ENCODE measurements at regions not wholly inside any gene's neighbourhood (a gene's known extent, or its start where the extent isn't known, plus 50 kb on each side); places are given as distances from the start of the nearest gene placed in this dataset.

- Histone ChIP-seq H3K4me3 (ENCODE audit: low read length) (no peak overlapping the region), H3K27me3 (ENCODE audit: low read length) (no peaks in the 10 kb centered on the region), H3K9me3 (ENCODE audit: low read length) (no peaks in the 10 kb centered on the region), H3K36me3 (ENCODE audit: insufficient read depth, low read length) (no peaks in the 10 kb centered on the region), H3K9ac (ENCODE audit: low read length) (no peak overlapping the region), H4K20me1 (ENCODE audit: insufficient read depth, low read depth, low read length) (no peaks in the 10 kb centered on the region), H3K4me1 (ENCODE audit: low read length) (peaks cover 18% of the 10 kb centered on the region), H3K9me2 (replicated peaks; ENCODE audit: insufficient read depth, low read length) (no peaks in the 10 kb centered on the region), H3K79me2 (ENCODE audit: low read length) (no peaks in the 10 kb centered on the region), H3K4me2 (ENCODE audit: low read depth, low read length, poor library complexity, severe bottlenecking) (peak overlapping the region; percentile 12), H2AFZ (ENCODE audit: low read length) (no peak overlapping the region), H3K27ac (ENCODE audit: low read length) (no peak overlapping the region)
- DNase-seq = peak; percentile 48
These were observed 113.8 kb upstream of the ARMC2 start for GRCh38 chr6:108734271-108734922.

- Histone ChIP-seq H3K27me3 (ENCODE audit: low read length) (no peaks in the 10 kb centered on the region), H3K4me1 (ENCODE audit: low read length) (peaks cover 18% of the 10 kb centered on the region), H3K9ac (ENCODE audit: low read length) (no peak overlapping the region), H3K4me3 (ENCODE audit: low read length) (no peak overlapping the region), H3K36me3 (ENCODE audit: insufficient read depth, low read length) (no peaks in the 10 kb centered on the region), H2AFZ (ENCODE audit: low read length) (no peak overlapping the region), H3K79me2 (ENCODE audit: low read length) (no peaks in the 10 kb centered on the region), H4K20me1 (ENCODE audit: insufficient read depth, low read depth, low read length) (no peaks in the 10 kb centered on the region), H3K27ac (ENCODE audit: low read length) (no peak overlapping the region), H3K4me2 (ENCODE audit: low read depth, low read length, poor library complexity, severe bottlenecking) (no peak overlapping the region), H3K9me3 (ENCODE audit: low read length) (no peaks in the 10 kb centered on the region), H3K9me2 (replicated peaks; ENCODE audit: insufficient read depth, low read length) (no peaks in the 10 kb centered on the region)
- no peak for DNase-seq
These were observed 112.8 kb upstream of the ARMC2 start for GRCh38 chr6:108735310-108736001.

GRCh38 chr6:108736002-108736361, 112.2 kb upstream of the ARMC2 start:
- Histone ChIP-seq H3K4me3 (ENCODE audit: low read length) (no peak overlapping the region), H2AFZ (ENCODE audit: low read length) (no peak overlapping the region), H4K20me1 (ENCODE audit: insufficient read depth, low read depth, low read length) (no peaks in the 10 kb centered on the region), H3K4me1 (ENCODE audit: low read length) (peaks cover 18% of the 10 kb centered on the region), H3K9me2 (replicated peaks; ENCODE audit: insufficient read depth, low read length) (no peaks in the 10 kb centered on the region), H3K27ac (ENCODE audit: low read length) (no peak overlapping the region), H3K9ac (ENCODE audit: low read length) (no peak overlapping the region), H3K79me2 (ENCODE audit: low read length) (no peaks in the 10 kb centered on the region), H3K27me3 (ENCODE audit: low read length) (no peaks in the 10 kb centered on the region), H3K36me3 (ENCODE audit: insufficient read depth, low read length) (no peaks in the 10 kb centered on the region), H3K4me2 (ENCODE audit: low read depth, low read length, poor library complexity, severe bottlenecking) (no peak overlapping the region), H3K9me3 (ENCODE audit: low read length) (no peaks in the 10 kb centered on the region)
- no peak for DNase-seq

- no peaks in the 10 kb centered on the region for H4K20me1 ChIP-seq (ENCODE audit: insufficient read depth, low read depth, low read length)
- H3K4me1 ChIP-seq (ENCODE audit: low read length) = peaks cover 18% of the 10 kb centered on the region
- no peak overlapping the region for H3K4me3 ChIP-seq (ENCODE audit: low read length)
- no peaks in the 10 kb centered on the region for H3K79me2 ChIP-seq (ENCODE audit: low read length)
- no peak overlapping the region for H3K27ac ChIP-seq (ENCODE audit: low read length)
- H3K36me3 ChIP-seq (ENCODE audit: insufficient read depth, low read length) = no peaks in the 10 kb centered on the region
- no peak overlapping the region for H2AFZ ChIP-seq (ENCODE audit: low read length)
- no peaks in the 10 kb centered on the region for H3K9me3 ChIP-seq (ENCODE audit: low read length)
- H3K27me3 ChIP-seq (ENCODE audit: low read length) = no peaks in the 10 kb centered on the region
- no peak overlapping the region for H3K4me2 ChIP-seq (ENCODE audit: low read depth, low read length, poor library complexity, severe bottlenecking)
- no peak overlapping the region for H3K9ac ChIP-seq (ENCODE audit: low read length)
- H3K9me2 ChIP-seq (replicated peaks; ENCODE audit: insufficient read depth, low read length) = no peaks in the 10 kb centered on the region
- DNase-seq = no peak
These were observed 111.4 kb upstream of the ARMC2 start for GRCh38 chr6:108736832-108737231.

GRCh38 chr6:108737594-108738546, 110.4 kb upstream of the ARMC2 start:
- Histone ChIP-seq H3K9me2 (replicated peaks; ENCODE audit: insufficient read depth, low read length) (no peaks in the 10 kb centered on the region), H3K4me3 (ENCODE audit: low read length) (no peak overlapping the region), H3K9me3 (ENCODE audit: low read length) (no peaks in the 10 kb centered on the region), H3K27ac (ENCODE audit: low read length) (no peak overlapping the region), H3K27me3 (ENCODE audit: low read length) (no peaks in the 10 kb centered on the region), H3K9ac (ENCODE audit: low read length) (no peak overlapping the region), H4K20me1 (ENCODE audit: insufficient read depth, low read depth, low read length) (no peaks in the 10 kb centered on the region), H3K4me1 (ENCODE audit: low read length) (peaks cover 18% of the 10 kb centered on the region), H3K4me2 (ENCODE audit: low read depth, low read length, poor library complexity, severe bottlenecking) (no peak overlapping the region), H3K79me2 (ENCODE audit: low read length) (no peaks in the 10 kb centered on the region), H3K36me3 (ENCODE audit: insufficient read depth, low read length) (no peaks in the 10 kb centered on the region), H2AFZ (ENCODE audit: low read length) (no peak overlapping the region)
- no peak for DNase-seq

GRCh38 chr6:108738684-108739416, 109.4 kb upstream of the ARMC2 start:
- no peak overlapping the region for H3K27ac ChIP-seq (ENCODE audit: low read length)
- no peak overlapping the region for H3K4me2 ChIP-seq (ENCODE audit: low read depth, low read length, poor library complexity, severe bottlenecking)
- no peaks in the 10 kb centered on the region for H3K9me2 ChIP-seq (replicated peaks; ENCODE audit: insufficient read depth, low read length)
- no peaks in the 10 kb centered on the region for H3K9me3 ChIP-seq (ENCODE audit: low read length)
- no peaks in the 10 kb centered on the region for H3K27me3 ChIP-seq (ENCODE audit: low read length)
- no peaks in the 10 kb centered on the region for H3K79me2 ChIP-seq (ENCODE audit: low read length)
- H3K4me3 ChIP-seq (ENCODE audit: low read length) = no peak overlapping the region
- H3K9ac ChIP-seq (ENCODE audit: low read length) = no peak overlapping the region
- DNase-seq = no peak
- H4K20me1 ChIP-seq (ENCODE audit: insufficient read depth, low read depth, low read length) = no peaks in the 10 kb centered on the region
- H3K36me3 ChIP-seq (ENCODE audit: insufficient read depth, low read length) = no peaks in the 10 kb centered on the region
- peaks cover 10% of the 10 kb centered on the region for H3K4me1 ChIP-seq (ENCODE audit: low read length)
- H2AFZ ChIP-seq (ENCODE audit: low read length) = no peak overlapping the region

GRCh38 chr6:108739496-108740330, 108.5 kb upstream of the ARMC2 start:
- Histone ChIP-seq H3K27ac (ENCODE audit: low read length) (no peak overlapping the region), H3K4me3 (ENCODE audit: low read length) (no peak overlapping the region), H2AFZ (ENCODE audit: low read length) (no peak overlapping the region), H3K4me1 (ENCODE audit: low read length) (peaks cover under 1% of the 10 kb centered on the region), H3K79me2 (ENCODE audit: low read length) (no peaks in the 10 kb centered on the region), H4K20me1 (ENCODE audit: insufficient read depth, low read depth, low read length) (no peaks in the 10 kb centered on the region), H3K9ac (ENCODE audit: low read length) (no peak overlapping the region), H3K36me3 (ENCODE audit: insufficient read depth, low read length) (no peaks in the 10 kb centered on the region), H3K9me3 (ENCODE audit: low read length) (no peaks in the 10 kb centered on the region), H3K4me2 (ENCODE audit: low read depth, low read length, poor library complexity, severe bottlenecking) (no peak overlapping the region), H3K9me2 (replicated peaks; ENCODE audit: insufficient read depth, low read length) (no peaks in the 10 kb centered on the region), H3K27me3 (ENCODE audit: low read length) (no peaks in the 10 kb centered on the region; the same call in 1 of the 2 replicates)
- no peak for DNase-seq

All from Karpas-422 (cell line).